ENCODE measurements at regions not wholly inside any gene's neighbourhood (a gene's known extent, or its start where the extent isn't known, plus 50 kb on each side); places are given as distances from the start of the nearest gene placed in this dataset.

DNA sequence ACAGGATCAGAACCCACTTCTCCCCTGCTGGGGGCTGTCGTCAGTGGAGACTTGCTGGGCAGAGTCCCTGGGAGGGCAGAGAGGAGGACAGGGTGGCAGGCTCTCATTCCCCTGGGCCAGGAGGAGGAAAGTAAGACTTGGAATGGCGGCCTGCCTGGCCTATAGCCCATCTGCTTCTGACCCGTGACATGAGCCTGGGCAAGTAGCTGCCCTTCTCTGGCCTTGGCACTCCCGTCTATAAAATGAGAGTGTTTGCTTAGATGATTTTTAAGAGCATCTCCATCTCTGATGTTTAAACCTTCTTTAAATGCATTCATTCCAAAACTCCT is 173.0 kb downstream of the DDX1 start:
- TF ChIP-seq, protein P1, sequence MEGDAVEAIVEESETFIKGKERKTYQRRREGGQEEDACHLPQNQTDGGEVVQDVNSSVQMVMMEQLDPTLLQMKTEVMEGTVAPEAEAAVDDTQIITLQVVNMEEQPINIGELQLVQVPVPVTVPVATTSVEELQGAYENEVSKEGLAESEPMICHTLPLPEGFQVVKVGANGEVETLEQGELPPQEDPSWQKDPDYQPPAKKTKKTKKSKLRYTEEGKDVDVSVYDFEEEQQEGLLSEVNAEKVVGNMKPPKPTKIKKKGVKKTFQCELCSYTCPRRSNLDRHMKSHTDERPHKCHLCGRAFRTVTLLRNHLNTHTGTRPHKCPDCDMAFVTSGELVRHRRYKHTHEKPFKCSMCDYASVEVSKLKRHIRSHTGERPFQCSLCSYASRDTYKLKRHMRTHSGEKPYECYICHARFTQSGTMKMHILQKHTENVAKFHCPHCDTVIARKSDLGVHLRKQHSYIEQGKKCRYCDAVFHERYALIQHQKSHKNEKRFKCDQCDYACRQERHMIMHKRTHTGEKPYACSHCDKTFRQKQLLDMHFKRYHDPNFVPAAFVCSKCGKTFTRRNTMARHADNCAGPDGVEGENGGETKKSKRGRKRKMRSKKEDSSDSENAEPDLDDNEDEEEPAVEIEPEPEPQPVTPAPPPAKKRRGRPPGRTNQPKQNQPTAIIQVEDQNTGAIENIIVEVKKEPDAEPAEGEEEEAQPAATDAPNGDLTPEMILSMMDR (IDR thresholded peaks at IDR 0.05), result no peak
- TF ChIP-seq POLR2A (IDR thresholded peaks at IDR 0.05), result no peak
